ENCODE measurements at regions not wholly inside any gene's neighbourhood (a gene's known extent, or its start where the extent isn't known, plus 50 kb on each side); places are given as distances from the start of the nearest gene placed in this dataset.
A peak's percentile ranks its signal among the peaks of the same experiment; 100 is the strongest.

DNA sequence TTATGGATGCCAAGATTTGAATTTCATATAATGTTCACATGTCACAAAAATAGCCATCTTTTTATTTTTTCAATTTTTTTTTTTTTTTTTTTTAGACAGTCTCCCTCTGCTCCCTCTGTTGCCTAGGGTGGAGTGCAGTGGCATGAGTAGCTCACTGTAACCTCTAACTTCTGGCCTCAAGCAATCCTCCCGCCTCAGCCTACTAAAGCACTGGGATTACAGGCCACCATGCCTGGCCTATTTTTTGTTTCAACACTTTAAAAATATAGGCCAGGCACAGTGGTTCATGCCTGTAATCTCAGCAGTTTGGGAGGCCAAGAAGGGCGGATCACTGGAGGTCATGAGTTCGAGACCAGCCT lies 246.3 kb downstream of the SKIDA1 start:
- TF ChIP-seq, protein P1, sequence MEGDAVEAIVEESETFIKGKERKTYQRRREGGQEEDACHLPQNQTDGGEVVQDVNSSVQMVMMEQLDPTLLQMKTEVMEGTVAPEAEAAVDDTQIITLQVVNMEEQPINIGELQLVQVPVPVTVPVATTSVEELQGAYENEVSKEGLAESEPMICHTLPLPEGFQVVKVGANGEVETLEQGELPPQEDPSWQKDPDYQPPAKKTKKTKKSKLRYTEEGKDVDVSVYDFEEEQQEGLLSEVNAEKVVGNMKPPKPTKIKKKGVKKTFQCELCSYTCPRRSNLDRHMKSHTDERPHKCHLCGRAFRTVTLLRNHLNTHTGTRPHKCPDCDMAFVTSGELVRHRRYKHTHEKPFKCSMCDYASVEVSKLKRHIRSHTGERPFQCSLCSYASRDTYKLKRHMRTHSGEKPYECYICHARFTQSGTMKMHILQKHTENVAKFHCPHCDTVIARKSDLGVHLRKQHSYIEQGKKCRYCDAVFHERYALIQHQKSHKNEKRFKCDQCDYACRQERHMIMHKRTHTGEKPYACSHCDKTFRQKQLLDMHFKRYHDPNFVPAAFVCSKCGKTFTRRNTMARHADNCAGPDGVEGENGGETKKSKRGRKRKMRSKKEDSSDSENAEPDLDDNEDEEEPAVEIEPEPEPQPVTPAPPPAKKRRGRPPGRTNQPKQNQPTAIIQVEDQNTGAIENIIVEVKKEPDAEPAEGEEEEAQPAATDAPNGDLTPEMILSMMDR (IDR thresholded peaks at IDR 0.05; ENCODE audit: borderline replicate concordance, insufficient read depth, low read depth, low read length), result no peak
- no peak overlapping the region for H3K4me3 ChIP-seq (ENCODE audit: low read depth, low read length)

DNA sequence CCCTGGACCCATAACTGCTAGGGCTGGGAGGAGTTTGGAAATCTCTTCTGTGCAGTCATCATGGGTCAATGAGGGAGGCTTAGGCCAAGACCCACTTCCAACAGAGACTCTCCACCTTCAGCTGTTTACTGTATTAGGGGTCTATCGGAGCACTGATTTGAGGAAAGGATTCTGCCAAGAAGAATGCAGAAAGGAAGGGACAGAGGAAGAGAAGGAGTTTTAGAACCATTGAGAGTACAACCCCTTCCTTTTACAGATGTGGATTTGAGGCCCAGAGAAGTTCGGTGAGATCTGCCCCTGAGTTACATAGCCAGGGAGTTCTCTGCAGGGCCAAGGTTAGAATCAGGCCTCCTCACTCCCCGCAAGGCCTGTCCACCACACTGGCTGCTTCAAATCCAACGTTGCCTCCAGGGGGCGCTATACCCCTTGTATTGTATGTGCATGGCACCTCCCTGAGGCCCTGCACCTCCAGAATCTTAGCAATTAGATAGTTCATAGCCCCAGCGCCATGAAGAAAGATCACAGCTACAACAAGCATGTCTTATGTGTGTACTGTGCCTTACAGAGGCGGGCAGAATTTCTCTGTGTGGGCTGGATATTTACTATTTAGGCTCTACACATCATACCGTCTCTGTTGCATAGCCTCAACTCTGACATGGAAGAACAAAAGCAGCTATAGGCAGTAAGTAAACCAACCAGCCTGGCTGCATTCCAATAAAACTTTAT lies 246.8 kb downstream of the SKIDA1 start:
- TF ChIP-seq, protein P1 (IDR thresholded peaks at IDR 0.05; ENCODE audit: borderline replicate concordance, insufficient read depth, low read depth, low read length), result peak; percentile 84
- H3K4me3 ChIP-seq (ENCODE audit: low read depth, low read length), result no peak overlapping the region

DNA sequence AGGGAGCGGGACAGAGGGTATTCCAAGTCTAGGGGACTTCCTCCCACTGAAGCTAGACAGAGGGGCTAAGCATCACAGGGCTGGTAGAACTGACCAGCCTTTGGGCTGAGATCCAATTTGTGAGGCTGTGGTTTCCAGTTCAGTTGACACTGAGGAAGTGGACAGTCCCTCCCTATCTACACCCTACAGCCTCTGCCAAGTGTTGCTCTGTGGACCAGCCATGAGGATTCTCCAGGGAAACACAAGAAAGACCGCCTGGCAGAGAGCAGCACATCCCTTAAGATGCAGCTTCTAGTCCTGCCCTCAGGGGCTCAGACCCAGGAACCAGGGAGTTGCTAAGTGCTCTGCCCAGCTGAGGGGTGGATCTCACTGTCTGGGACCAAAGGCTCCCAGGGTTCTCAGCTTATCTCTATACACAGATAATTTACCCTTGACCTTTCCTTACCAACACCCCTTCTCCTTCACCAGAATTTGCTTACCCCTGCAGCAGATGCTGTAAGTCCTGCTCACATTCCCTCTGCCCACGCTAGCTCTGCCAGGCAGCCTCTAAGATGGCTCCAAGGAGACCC lies 252.0 kb downstream of the SKIDA1 start:
- TF ChIP-seq, protein P1 (IDR thresholded peaks at IDR 0.05; ENCODE audit: borderline replicate concordance, insufficient read depth, low read depth, low read length), result no peak
- no peak overlapping the region for H3K4me3 ChIP-seq (ENCODE audit: low read depth, low read length)

DNA sequence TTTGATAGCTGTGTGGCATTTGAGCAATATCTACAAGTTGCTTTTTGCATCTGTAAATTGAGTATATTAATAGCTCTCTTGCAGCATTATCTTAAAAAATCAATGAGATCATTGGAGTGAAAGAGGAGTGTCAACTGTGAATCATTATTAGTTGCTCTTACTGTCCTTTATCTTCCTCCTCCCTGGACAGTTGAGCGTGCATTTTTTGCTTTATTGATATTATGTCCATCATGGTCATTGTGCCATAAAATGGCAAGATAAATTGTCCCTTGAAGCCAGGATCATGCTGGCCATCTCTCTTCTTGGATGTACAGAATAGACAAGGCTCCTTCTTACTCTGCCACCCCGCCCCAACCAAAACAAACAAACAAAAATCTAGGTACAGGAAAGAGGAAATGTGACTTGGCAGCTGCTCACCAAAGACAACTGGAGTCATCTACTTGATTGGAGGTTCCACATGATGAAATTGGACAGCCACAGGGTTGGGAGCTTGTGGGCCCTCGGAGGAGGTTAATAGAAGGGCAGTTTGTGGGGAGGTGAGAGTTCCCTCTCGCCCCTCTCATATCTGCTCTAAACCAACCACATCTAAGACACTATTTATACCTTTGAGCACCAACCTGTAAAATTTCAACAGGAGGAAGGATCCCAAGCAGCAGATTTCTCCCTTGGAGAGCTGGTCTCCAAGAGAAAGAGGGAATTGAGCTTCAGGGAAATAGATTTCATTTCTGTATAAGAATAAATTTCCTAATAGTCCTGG lies 252.7 kb downstream of the SKIDA1 start:
- TF ChIP-seq, protein P1 (IDR thresholded peaks at IDR 0.05; ENCODE audit: borderline replicate concordance, insufficient read depth, low read depth, low read length), result no peak
- H3K4me3 ChIP-seq (ENCODE audit: low read depth, low read length), result no peak overlapping the region

DNA sequence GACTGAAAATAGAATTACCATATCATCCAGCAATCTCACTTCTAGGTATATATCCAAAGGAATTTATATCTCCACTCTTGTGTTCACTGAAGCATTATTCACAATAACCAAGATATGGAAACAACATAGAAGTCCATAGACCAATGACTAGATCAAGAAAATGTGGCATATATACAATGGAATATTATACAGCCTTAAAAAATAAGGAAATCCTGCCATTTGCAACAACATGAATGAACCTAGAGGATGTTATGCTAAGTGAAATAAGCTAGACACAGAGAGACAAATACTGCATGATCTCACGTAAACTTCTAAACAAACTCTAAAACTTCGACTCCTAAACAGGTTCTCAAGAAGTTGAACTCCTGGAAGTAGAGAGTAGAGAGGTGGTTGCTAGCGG lies 254.5 kb downstream of the SKIDA1 start:
- H3K4me3 ChIP-seq (ENCODE audit: low read depth, low read length), result no peak overlapping the region
- TF ChIP-seq, protein P1 (IDR thresholded peaks at IDR 0.05; ENCODE audit: borderline replicate concordance, insufficient read depth, low read depth, low read length), result no peak

DNA sequence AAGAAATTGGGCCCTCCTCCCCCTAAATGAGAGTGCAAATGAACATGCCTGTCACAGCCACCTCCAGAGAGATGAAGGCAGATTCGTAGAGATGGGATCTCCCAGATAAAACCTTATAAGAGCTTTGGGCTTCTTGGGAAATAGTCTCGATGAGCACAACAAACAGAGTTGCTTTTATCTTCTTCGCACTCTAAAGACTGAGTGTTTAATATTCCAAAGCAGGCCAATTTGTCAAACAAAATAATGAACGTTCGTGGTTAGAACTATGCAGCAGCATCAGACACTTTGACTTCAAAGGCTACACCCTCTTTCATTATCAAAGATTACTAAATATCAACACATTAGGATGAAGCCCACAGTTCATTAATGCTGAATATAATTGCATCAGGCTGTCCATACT lies 256.2 kb downstream of the SKIDA1 start:
- TF ChIP-seq, protein P1 (IDR thresholded peaks at IDR 0.05; ENCODE audit: borderline replicate concordance, insufficient read depth, low read depth, low read length), result no peak

More for the DNA sequence above, 256.2 kb downstream of the SKIDA1 start:
- H3K4me3 ChIP-seq (ENCODE audit: low read depth, low read length), result no peak overlapping the region

Data from GM12875 (cell line).